Right lobe of liver (tissue), 4 donors: ENCODE measurements at regions not wholly inside any gene's neighbourhood (a gene's known extent, or its start where the extent isn't known, plus 50 kb on each side); places are given as distances from the start of the nearest gene placed in this dataset.

ENCODE experiments used
- POLR2A ChIP-seq: fragments of 450-650 bp; IDR thresholded peaks from one replicate; pipeline ENCODE4 v1.6.1; 2017; ENCODE audit warnings: antibody characterized with exemption, mild to moderate bottlenecking
- TF ChIP-seq, protein P1 (sequence below), 4 donors: fragments of 200-600 bp in 3 of 4; fragments of 450-650 bp in 1 of 4; IDR thresholded peaks; one replicate each; pipeline versions ENCODE4 v1.5.1 to v1.8.0; 2016 to 2022; ENCODE audit warnings: antibody characterized with exemption in 4 of 4, mild to moderate bottlenecking in 2 of 4
- donor health status: DM: no; HTN: no; CAD: no.
- donor health status: DM: no; HTN: no; CAD: no.
- donor health status: DM: no; HTN: yes; CAD: no.

GRCh38 chr11:28727254-28727653 lies 619.1 kb downstream of the METTL15 start:
- TF ChIP-seq, protein P1, sequence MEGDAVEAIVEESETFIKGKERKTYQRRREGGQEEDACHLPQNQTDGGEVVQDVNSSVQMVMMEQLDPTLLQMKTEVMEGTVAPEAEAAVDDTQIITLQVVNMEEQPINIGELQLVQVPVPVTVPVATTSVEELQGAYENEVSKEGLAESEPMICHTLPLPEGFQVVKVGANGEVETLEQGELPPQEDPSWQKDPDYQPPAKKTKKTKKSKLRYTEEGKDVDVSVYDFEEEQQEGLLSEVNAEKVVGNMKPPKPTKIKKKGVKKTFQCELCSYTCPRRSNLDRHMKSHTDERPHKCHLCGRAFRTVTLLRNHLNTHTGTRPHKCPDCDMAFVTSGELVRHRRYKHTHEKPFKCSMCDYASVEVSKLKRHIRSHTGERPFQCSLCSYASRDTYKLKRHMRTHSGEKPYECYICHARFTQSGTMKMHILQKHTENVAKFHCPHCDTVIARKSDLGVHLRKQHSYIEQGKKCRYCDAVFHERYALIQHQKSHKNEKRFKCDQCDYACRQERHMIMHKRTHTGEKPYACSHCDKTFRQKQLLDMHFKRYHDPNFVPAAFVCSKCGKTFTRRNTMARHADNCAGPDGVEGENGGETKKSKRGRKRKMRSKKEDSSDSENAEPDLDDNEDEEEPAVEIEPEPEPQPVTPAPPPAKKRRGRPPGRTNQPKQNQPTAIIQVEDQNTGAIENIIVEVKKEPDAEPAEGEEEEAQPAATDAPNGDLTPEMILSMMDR (IDR thresholded peaks at IDR 0.05): no peak
- TF ChIP-seq POLR2A: no peak
